Endothelial cell of umbilical vein (primary cell): ENCODE measurements at regions not wholly inside any gene's neighbourhood (a gene's known extent, or its start where the extent isn't known, plus 50 kb on each side); places are given as distances from the start of the nearest gene placed in this dataset.

Experiments
- BruUV-seq: library from RNA; stranded (reverse); fragments of 400-500 nt; replicated peaks from 2 replicates; lab custom pipeline; 2021; lab: Mats Ljungman, UMichigan
- CTCF ChIA-PET: fragments of 300-600, 350-600 bp; sonication (Branson Sonifier 250); formaldehyde crosslinking; loops from one replicate; lab custom pipeline; 2021; ENCODE audit warnings: antibody characterized with exemption, inconsistent platforms; lab: Charles Lee
- POLR2A ChIA-PET: fragments of 300-600, 350-600 bp; sonication (Branson Sonifier 250); formaldehyde crosslinking; loops from one replicate; lab custom pipeline; 2021; ENCODE audit warnings: antibody characterized with exemption, inconsistent platforms; lab: Charles Lee
- DNase-seq: peaks from one replicate; pipeline ENCODE4 v3.0.0-alpha.2; 2011; ENCODE audit warnings: low read depth, low spot score
- FAIRE-seq: peaks from 2 replicates; lab custom pipeline; 2011; peaks lifted over from hg19 to GRCh38; lab: Jason Lieb, UNC
- H2AFZ ChIP-seq: 2 replicates; pipeline ENCODE4 v1.6.0; 2012; ENCODE audit warnings: low read depth, low read length, control low read depth, inconsistent platforms
- H3K27ac ChIP-seq: 2 replicates; pipeline ENCODE4 v1.5.1; 2011; ENCODE audit warnings: low read depth, mild to moderate bottlenecking, control low read depth, low read length, moderate library complexity; ENCODE audit not compliant: insufficient read depth
- H3K27me3 ChIP-seq, 2 experiments: 2 replicates each; pipeline versions ENCODE4 v1.6.0 to v1.6.1; 2011; ENCODE audit warnings: low read length in 2 of 2, mixed read lengths in 1 of 2; ENCODE audit not compliant: control insufficient read depth in 2 of 2, insufficient read depth in 2 of 2
- H3K36me3 ChIP-seq, 2 experiments: 2 replicates in 1 of 2; 3 replicates in 1 of 2; pipeline ENCODE4 v1.5.1; 2011; ENCODE audit warnings: low read length in 2 of 2, mild to moderate bottlenecking in 1 of 2, moderate library complexity in 1 of 2; ENCODE audit not compliant: control insufficient read depth in 2 of 2, insufficient read depth in 2 of 2; ENCODE audit errors: extremely low read depth in 1 of 2
- H3K4me1 ChIP-seq: 3 replicates; pipeline ENCODE4 v1.5.1; 2011; ENCODE audit warnings: mild to moderate bottlenecking, low read length; ENCODE audit not compliant: control insufficient read depth, insufficient read depth; ENCODE audit errors: extremely low read depth
- H3K4me2 ChIP-seq: 2 replicates; pipeline ENCODE4 v1.6.1; 2011; ENCODE audit warnings: low read length, control low read depth, mixed read lengths; ENCODE audit not compliant: insufficient read depth
- H3K4me3 ChIP-seq, 3 experiments: fragments of 200-600 bp in 1 of 3; sonication (generic), shearing (Covaris generic) in 1 of 3; replicated peaks in 1 of 3; 2 replicates each; pipeline ENCODE4 v1.5.1; 2011 to 2016; ENCODE audit warnings: control low read depth in 3 of 3, low read length in 3 of 3, mild to moderate bottlenecking in 2 of 3, inconsistent platforms in 1 of 3, low read depth in 1 of 3, moderate library complexity in 1 of 3; ENCODE audit not compliant: insufficient read depth in 1 of 3
- H3K79me2 ChIP-seq: 2 replicates; pipeline ENCODE4 v1.6.0; 2012; ENCODE audit warnings: low read length, inconsistent platforms; ENCODE audit not compliant: control insufficient read depth, insufficient read depth
- H3K9ac ChIP-seq: replicated peaks from 2 replicates; pipeline ENCODE3; 2011; ENCODE audit warnings: low read length, control low read depth; ENCODE audit not compliant: insufficient read depth; ENCODE audit errors: extremely low read depth
- H3K9me1 ChIP-seq: replicated peaks from 3 replicates; pipeline ENCODE4 v1.6.0; 2011; ENCODE audit warnings: mild to moderate bottlenecking, low read length; ENCODE audit not compliant: control insufficient read depth, insufficient read depth; ENCODE audit errors: extremely low read depth
- H3K9me3 ChIP-seq: replicated peaks from 2 replicates; pipeline ENCODE4 v1.5.1; 2012; ENCODE audit warnings: low read length, inconsistent platforms; ENCODE audit not compliant: control insufficient read depth, insufficient read depth
- H4K20me1 ChIP-seq: replicated peaks from 2 replicates; pipeline ENCODE3; 2011; ENCODE audit warnings: mild to moderate bottlenecking, low read length; ENCODE audit not compliant: control insufficient read depth, insufficient read depth; ENCODE audit errors: extremely low read depth
- EZH2 ChIP-seq: IDR thresholded peaks from 2 replicates; pipeline ENCODE4 v1.6.1; 2012; ENCODE audit warnings: borderline replicate concordance, low read depth, mild to moderate bottlenecking, moderate library complexity, low read length, inconsistent platforms; ENCODE audit not compliant: severe bottlenecking
- FOS ChIP-seq: IDR thresholded peaks from 2 replicates; pipeline ENCODE4 v1.6.1; 2011; ENCODE audit warnings: mild to moderate bottlenecking, low read length, moderate library complexity, borderline replicate concordance; ENCODE audit not compliant: insufficient read depth
- GATA2 ChIP-seq: IDR thresholded peaks from 2 replicates; pipeline ENCODE4 v1.7.0; 2011; ENCODE audit warnings: low read depth, mild to moderate bottlenecking, moderate library complexity, mixed read lengths, low read length; ENCODE audit not compliant: insufficient read length, insufficient read depth
- JUN ChIP-seq: IDR thresholded peaks from 2 replicates; pipeline ENCODE4 v1.6.1; 2011; ENCODE audit warnings: borderline replicate concordance, low read depth; ENCODE audit not compliant: insufficient read length, insufficient read depth
- MYC ChIP-seq: IDR thresholded peaks from one replicate; pipeline ENCODE4 v1.6.1; 2011; ENCODE audit warnings: mild to moderate bottlenecking, low read depth, low read length
- POLR2A ChIP-seq: IDR thresholded peaks from 2 replicates; pipeline ENCODE4 v1.6.1; 2012; ENCODE audit warnings: low read depth, mild to moderate bottlenecking, control low read depth, low read length
- POLR2AphosphoS5 ChIP-seq: IDR thresholded peaks from 2 replicates; pipeline ENCODE4 v1.6.1; 2012; ENCODE audit warnings: low read depth, mild to moderate bottlenecking, control low read depth, low read length, moderate library complexity; ENCODE audit not compliant: insufficient read depth
- dilution Hi-C: fragments of 300-500 bp; cut with MboI; formaldehyde crosslinking; loops from one replicate; pipeline ENCODE4 v1.15.0; 2019; ENCODE audit warnings: low sequenced_read_pairs; ENCODE audit not compliant: extremely low pct_ligation_motif_present
- intact Hi-C: fragments of 100-400 bp; cut with micrococcal nuclease; formaldehyde crosslinking; loops from one replicate; pipeline ENCODE4 v1.10.0; 2022
- TF ChIP-seq, protein P1 (sequence below), 2 donors: IDR thresholded peaks; 1 replicate in 1 of 2; 2 replicates in 1 of 2; pipeline ENCODE4 v1.5.1; 2011; ENCODE audit warnings: low read length in 2 of 2, mild to moderate bottlenecking in 2 of 2, moderate library complexity in 2 of 2, control low read depth in 1 of 2, inconsistent platforms in 1 of 2, low read depth in 1 of 2; ENCODE audit not compliant: insufficient read depth in 1 of 2; ENCODE audit errors: extremely low read depth in 1 of 2
- TF ChIP-seq, protein P2 (sequence below): IDR thresholded peaks from 2 replicates; pipeline ENCODE4 v1.6.1; 2011; ENCODE audit not compliant: insufficient read depth, insufficient read length

DNA sequence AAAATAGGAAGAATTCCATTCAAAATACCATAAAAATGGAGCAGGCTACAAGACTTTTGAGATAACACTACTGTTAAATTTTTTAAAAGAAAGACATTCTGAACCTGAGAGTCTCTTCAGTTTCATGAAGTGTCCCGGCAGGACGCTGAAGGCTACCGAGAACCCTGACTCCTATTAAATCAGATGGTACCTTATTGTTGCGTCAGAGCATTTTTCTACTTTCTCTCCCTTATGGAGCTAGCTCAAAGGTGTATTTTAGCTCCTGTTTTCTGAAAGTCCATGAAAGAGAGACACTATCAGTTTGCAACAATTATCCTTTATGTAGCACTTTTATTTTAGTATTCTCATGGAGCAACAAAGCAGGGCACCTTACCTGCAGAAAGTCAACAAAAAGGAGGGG, 626.7 kb downstream of the IRS1 start:
- ChIA-PET POLR2A (no interaction called here), CTCF (no interaction called here)
- FAIRE-seq = no peak
- H3K9ac ChIP-seq = no peak overlapping the region
- H3K4me2 ChIP-seq = no peak overlapping the region
- DNase-seq = no peak
- no peaks in the 10 kb centered on the region for H3K27me3 ChIP-seq
- no TSS peak for BruUV-seq
- H3K9me3 ChIP-seq = peaks cover 2% of the 10 kb centered on the region
- no peaks in the 10 kb centered on the region for H3K9me1 ChIP-seq
- H4K20me1 ChIP-seq = no peaks in the 10 kb centered on the region
- no peak overlapping the region for H3K4me3 ChIP-seq
- no peaks in the 10 kb centered on the region for H3K79me2 ChIP-seq
- intact Hi-C loops = no loop called here
- no peak overlapping the region for H2AFZ ChIP-seq
- no peaks in the 10 kb centered on the region for H3K36me3 ChIP-seq
- TF ChIP-seq POLR2A = no peak
- no peak for TF ChIP-seq FOS
- TF ChIP-seq, protein P1, sequence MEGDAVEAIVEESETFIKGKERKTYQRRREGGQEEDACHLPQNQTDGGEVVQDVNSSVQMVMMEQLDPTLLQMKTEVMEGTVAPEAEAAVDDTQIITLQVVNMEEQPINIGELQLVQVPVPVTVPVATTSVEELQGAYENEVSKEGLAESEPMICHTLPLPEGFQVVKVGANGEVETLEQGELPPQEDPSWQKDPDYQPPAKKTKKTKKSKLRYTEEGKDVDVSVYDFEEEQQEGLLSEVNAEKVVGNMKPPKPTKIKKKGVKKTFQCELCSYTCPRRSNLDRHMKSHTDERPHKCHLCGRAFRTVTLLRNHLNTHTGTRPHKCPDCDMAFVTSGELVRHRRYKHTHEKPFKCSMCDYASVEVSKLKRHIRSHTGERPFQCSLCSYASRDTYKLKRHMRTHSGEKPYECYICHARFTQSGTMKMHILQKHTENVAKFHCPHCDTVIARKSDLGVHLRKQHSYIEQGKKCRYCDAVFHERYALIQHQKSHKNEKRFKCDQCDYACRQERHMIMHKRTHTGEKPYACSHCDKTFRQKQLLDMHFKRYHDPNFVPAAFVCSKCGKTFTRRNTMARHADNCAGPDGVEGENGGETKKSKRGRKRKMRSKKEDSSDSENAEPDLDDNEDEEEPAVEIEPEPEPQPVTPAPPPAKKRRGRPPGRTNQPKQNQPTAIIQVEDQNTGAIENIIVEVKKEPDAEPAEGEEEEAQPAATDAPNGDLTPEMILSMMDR (IDR thresholded peaks at IDR 0.05; ENCODE audit: extremely low read depth in 1 of 2, insufficient read depth in 1 of 2, low read depth in 1 of 2, low read length in 2 of 2) = no peak
- no peak for TF ChIP-seq MYC
- TF ChIP-seq, protein P2, sequence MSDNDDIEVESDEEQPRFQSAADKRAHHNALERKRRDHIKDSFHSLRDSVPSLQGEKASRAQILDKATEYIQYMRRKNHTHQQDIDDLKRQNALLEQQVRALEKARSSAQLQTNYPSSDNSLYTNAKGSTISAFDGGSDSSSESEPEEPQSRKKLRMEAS = no peak
- no peak for TF ChIP-seq GATA2
- no peak for TF ChIP-seq POLR2AphosphoS5
- no peak for TF ChIP-seq EZH2
- no peak for TF ChIP-seq JUN
- H3K4me1 ChIP-seq = no peaks in the 10 kb centered on the region
- no peak overlapping the region for H3K27ac ChIP-seq
- dilution Hi-C loops = no loop called here
